ENCODE measurements at regions not wholly inside any gene's neighbourhood (a gene's known extent, or its start where the extent isn't known, plus 50 kb on each side); places are given as distances from the start of the nearest gene placed in this dataset.

DNA sequence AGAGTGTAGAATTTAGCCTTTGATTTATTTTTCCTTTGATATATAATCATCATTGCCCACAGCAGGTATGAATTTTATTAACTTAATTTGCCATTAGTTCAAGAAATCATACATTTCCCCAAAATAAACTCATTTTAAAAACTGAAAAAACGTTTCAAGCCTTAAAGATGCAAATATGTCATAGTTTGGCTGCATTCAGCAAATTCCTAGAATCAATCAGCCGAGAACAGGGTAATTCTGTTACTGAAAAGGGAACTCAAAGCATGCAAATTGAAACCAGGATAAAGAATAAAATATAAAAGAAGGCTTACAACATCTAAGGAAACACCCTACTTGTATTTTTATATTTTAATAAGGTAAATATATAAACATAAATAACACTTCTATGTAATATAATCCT, 233.8 kb upstream of the PRKCQ start:
- no peak for DNase-seq (ENCODE audit: low read depth)
- no peak overlapping the region for H3K4me3 ChIP-seq (ENCODE audit: low read depth, low read length)
- TF ChIP-seq, protein P1, sequence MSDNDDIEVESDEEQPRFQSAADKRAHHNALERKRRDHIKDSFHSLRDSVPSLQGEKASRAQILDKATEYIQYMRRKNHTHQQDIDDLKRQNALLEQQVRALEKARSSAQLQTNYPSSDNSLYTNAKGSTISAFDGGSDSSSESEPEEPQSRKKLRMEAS (IDR thresholded peaks at IDR 0.05; ENCODE audit: low read depth, low read length): no peak
- TF ChIP-seq, protein P2, sequence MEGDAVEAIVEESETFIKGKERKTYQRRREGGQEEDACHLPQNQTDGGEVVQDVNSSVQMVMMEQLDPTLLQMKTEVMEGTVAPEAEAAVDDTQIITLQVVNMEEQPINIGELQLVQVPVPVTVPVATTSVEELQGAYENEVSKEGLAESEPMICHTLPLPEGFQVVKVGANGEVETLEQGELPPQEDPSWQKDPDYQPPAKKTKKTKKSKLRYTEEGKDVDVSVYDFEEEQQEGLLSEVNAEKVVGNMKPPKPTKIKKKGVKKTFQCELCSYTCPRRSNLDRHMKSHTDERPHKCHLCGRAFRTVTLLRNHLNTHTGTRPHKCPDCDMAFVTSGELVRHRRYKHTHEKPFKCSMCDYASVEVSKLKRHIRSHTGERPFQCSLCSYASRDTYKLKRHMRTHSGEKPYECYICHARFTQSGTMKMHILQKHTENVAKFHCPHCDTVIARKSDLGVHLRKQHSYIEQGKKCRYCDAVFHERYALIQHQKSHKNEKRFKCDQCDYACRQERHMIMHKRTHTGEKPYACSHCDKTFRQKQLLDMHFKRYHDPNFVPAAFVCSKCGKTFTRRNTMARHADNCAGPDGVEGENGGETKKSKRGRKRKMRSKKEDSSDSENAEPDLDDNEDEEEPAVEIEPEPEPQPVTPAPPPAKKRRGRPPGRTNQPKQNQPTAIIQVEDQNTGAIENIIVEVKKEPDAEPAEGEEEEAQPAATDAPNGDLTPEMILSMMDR (IDR thresholded peaks at IDR 0.05; ENCODE audit: low read depth, low read length): no peak
- TF ChIP-seq POLR2A (IDR thresholded peaks at IDR 0.05; ENCODE audit: extremely low read depth, insufficient read length): no peak
- no peak for TF ChIP-seq MYC (IDR thresholded peaks at IDR 0.05; ENCODE audit: low read depth, low read length)

DNA sequence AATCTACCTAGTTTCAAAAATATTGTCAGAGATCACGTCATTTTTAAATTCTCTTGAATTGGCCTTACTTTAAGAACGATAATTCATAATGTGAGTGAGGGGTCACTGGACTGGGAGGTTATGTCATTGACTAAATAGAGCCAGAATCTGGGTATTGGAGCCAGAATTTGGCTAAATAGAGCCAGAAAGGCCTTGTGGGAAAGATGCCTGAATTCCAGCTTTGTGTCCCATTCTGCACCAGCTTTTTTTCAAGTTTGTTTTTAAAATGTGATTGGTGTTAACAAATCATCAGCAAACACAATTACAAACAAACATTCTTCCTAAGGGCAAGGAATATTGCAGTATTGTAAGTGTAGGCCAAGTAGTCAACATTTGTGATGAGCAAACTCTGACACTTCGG, 233.2 kb upstream of the PRKCQ start:
- TF ChIP-seq, protein P2 (IDR thresholded peaks at IDR 0.05; ENCODE audit: low read depth, low read length): no peak
- TF ChIP-seq MYC (IDR thresholded peaks at IDR 0.05; ENCODE audit: low read depth, low read length): no peak
- TF ChIP-seq POLR2A (IDR thresholded peaks at IDR 0.05; ENCODE audit: extremely low read depth, insufficient read length): no peak
- TF ChIP-seq, protein P1 (IDR thresholded peaks at IDR 0.05; ENCODE audit: low read depth, low read length): no peak
- no peak overlapping the region for H3K4me3 ChIP-seq (ENCODE audit: low read depth, low read length)
- no peak for DNase-seq (ENCODE audit: low read depth)

DNA sequence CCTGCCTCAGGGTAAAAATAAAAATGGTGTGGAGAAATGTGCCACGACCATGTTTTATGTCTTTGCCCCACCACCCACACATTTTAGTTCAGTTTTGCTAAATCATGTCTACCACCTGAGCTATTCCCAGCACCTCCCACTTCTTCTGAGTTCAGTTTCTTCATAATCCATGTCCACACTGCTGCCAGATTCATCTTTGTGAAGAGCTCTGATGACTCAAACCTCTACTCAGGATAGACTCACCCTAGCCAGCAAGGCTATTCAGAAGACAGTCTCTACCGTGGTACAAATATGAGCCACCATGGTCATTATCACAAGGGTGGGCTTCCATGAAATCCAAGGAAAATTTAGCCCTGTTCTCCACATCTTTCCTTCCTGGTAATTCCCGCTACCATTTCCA, 231.1 kb upstream of the PRKCQ start:
- TF ChIP-seq, protein P1 (IDR thresholded peaks at IDR 0.05; ENCODE audit: low read depth, low read length): no peak
- TF ChIP-seq, protein P2 (IDR thresholded peaks at IDR 0.05; ENCODE audit: low read depth, low read length): no peak
- no peak for TF ChIP-seq POLR2A (IDR thresholded peaks at IDR 0.05; ENCODE audit: extremely low read depth, insufficient read length)
- TF ChIP-seq MYC (IDR thresholded peaks at IDR 0.05; ENCODE audit: low read depth, low read length): no peak
- DNase-seq (ENCODE audit: low read depth): no peak
- no peak overlapping the region for H3K4me3 ChIP-seq (ENCODE audit: low read depth, low read length)

DNA sequence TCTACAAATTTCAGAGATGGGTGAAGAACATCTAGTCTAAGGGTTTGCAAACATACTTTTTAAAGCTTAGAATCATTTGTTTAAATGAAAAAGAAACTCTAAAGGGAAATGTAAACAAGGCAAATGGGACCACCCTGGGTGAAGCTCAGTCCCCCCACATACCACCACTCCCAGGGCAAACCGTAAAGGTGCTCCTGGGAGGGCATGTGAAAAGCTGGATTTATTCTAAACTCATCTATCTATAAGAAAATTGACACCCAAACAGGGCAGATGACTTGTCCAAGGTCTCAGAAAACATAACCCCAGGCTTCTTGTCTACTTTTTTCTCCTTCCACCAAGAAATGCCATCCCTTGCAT, 223.3 kb upstream of the PRKCQ start:
- TF ChIP-seq POLR2A (IDR thresholded peaks at IDR 0.05; ENCODE audit: extremely low read depth, insufficient read length): no peak
- TF ChIP-seq, protein P2 (IDR thresholded peaks at IDR 0.05; ENCODE audit: low read depth, low read length): no peak
- no peak for TF ChIP-seq MYC (IDR thresholded peaks at IDR 0.05; ENCODE audit: low read depth, low read length)
- TF ChIP-seq, protein P1 (IDR thresholded peaks at IDR 0.05; ENCODE audit: low read depth, low read length): no peak
- no peak for DNase-seq (ENCODE audit: low read depth)
- no peak overlapping the region for H3K4me3 ChIP-seq (ENCODE audit: low read depth, low read length)

DNA sequence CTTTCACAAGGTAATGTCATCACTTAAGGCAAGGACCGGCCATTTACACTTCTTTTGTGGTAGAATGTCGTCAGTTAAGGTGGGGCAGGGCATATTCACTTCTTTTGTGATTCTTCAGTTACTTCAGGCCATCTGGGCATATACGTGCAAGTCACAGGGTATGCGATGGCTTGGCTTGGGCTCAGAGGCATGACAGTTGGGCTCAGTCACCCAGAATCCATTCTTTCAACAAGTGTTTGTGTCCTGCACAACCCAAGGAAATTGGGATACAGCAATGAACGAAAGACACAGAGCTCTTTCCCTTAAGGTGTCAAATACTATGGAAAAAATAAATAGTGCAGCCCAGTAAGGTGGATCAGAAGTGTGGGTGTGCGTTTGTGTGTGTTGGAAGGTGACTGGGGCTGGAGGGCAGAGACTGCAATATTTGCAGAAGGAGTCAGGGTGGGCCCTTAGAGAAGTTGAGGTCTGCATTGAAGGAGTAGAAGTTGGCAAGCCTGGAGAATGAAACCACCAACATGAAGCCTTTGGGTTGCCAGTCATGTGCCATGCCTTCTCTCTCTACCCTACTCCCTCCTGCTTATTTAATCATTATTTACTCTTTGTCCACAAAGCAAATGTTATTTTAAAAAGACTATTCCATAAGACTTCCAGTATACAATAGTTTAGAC, 222.8 kb upstream of the PRKCQ start:
- DNase-seq (ENCODE audit: low read depth): no peak
- no peak overlapping the region for H3K4me3 ChIP-seq (ENCODE audit: low read depth, low read length)
- TF ChIP-seq, protein P2 (IDR thresholded peaks at IDR 0.05; ENCODE audit: low read depth, low read length): no peak
- no peak for TF ChIP-seq MYC (IDR thresholded peaks at IDR 0.05; ENCODE audit: low read depth, low read length)
- no peak for TF ChIP-seq POLR2A (IDR thresholded peaks at IDR 0.05; ENCODE audit: extremely low read depth, insufficient read length)
- TF ChIP-seq, protein P1 (IDR thresholded peaks at IDR 0.05; ENCODE audit: low read depth, low read length): no peak

Data from NB4 (cell line).